ENCODE measurements at regions not wholly inside any gene's neighbourhood (a gene's known extent, or its start where the extent isn't known, plus 50 kb on each side); places are given as distances from the start of the nearest gene placed in this dataset.
"Not testable (repeated sequence)": the region's sequence is repeated elsewhere in the genome, so short reads cannot be mapped to it uniquely, and the experiment has no call there.

GRCh38 chr2:122338000-122338399, 582.5 kb downstream of the TSN start:
- DNase-seq (ENCODE audit: low read depth, low spot score): no peak
- peak; percentile 26 for TF ChIP-seq CTCF (conservative IDR thresholded peaks at IDR 0.05)
- H3K27ac Mint-ChIP-seq (ENCODE audit: unreplicated experiment): no peak overlapping the region

GRCh38 chr2:122340246-122340645, 584.8 kb downstream of the TSN start:
- Mint-ChIP-seq H3K4me1 (no peaks in the 10 kb centered on the region), H3K4me3 (no peak overlapping the region), H3K27me3 (ENCODE audit: low read depth) (no peaks in the 10 kb centered on the region), H3K9me3 (peaks cover 2% of the 10 kb centered on the region), H3K27ac (ENCODE audit: unreplicated experiment) (no peak overlapping the region), H3K36me3 (ENCODE audit: low read depth) (peaks cover 2% of the 10 kb centered on the region)
- TF ChIP-seq CTCF (conservative IDR thresholded peaks at IDR 0.05): no peak
- DNase-seq (ENCODE audit: low read depth, low spot score): no peak

More at GRCh38 chr2:122338000-122338399, 582.5 kb downstream of the TSN start:
- Mint-ChIP-seq H3K27me3 (ENCODE audit: low read depth) (no peaks in the 10 kb centered on the region), H3K4me1 (no peaks in the 10 kb centered on the region), H3K36me3 (ENCODE audit: low read depth) (no peaks in the 10 kb centered on the region), H3K4me3 (no peak overlapping the region), H3K9me3 (no peaks in the 10 kb centered on the region)

GRCh38 chr2:122341007-122341406, 585.6 kb downstream of the TSN start:
- Mint-ChIP-seq H3K4me3 (no peak overlapping the region), H3K4me1 (no peaks in the 10 kb centered on the region), H3K27ac (ENCODE audit: unreplicated experiment) (no peak overlapping the region), H3K9me3 (peaks cover 4% of the 10 kb centered on the region), H3K27me3 (ENCODE audit: low read depth) (no peaks in the 10 kb centered on the region), H3K36me3 (ENCODE audit: low read depth) (peaks cover 4% of the 10 kb centered on the region)
- no peak for TF ChIP-seq CTCF (conservative IDR thresholded peaks at IDR 0.05)
- no peak for DNase-seq (ENCODE audit: low read depth, low spot score)

- not testable (repeated sequence) for H3K9me3 Mint-ChIP-seq; DNase-seq (ENCODE audit: low read depth, low spot score); H3K36me3 Mint-ChIP-seq (ENCODE audit: low read depth); H3K4me3 Mint-ChIP-seq; H3K27ac Mint-ChIP-seq (ENCODE audit: unreplicated experiment); H3K4me1 Mint-ChIP-seq; H3K27me3 Mint-ChIP-seq (ENCODE audit: low read depth)
These were observed 596.7 kb downstream of the TSN start for GRCh38 chr2:122352151-122352550.

- H3K9me3 Mint-ChIP-seq: peaks cover 6% of the 10 kb centered on the region
- TF ChIP-seq CTCF (conservative IDR thresholded peaks at IDR 0.05): no peak
- no peaks in the 10 kb centered on the region for H3K4me1 Mint-ChIP-seq
- no peak overlapping the region for H3K27ac Mint-ChIP-seq (ENCODE audit: unreplicated experiment)
- no peaks in the 10 kb centered on the region for H3K27me3 Mint-ChIP-seq (ENCODE audit: low read depth)
- no peak overlapping the region for H3K4me3 Mint-ChIP-seq
- no peaks in the 10 kb centered on the region for H3K36me3 Mint-ChIP-seq (ENCODE audit: low read depth)
- no peak for DNase-seq (ENCODE audit: low read depth, low spot score)
These were observed 602.5 kb downstream of the TSN start for GRCh38 chr2:122357998-122358397.

GRCh38 chr2:122358729-122359128, 603.3 kb downstream of the TSN start:
- Mint-ChIP-seq H3K27ac (ENCODE audit: unreplicated experiment) (no peak overlapping the region), H3K4me1 (no peaks in the 10 kb centered on the region), H3K36me3 (ENCODE audit: low read depth) (no peaks in the 10 kb centered on the region), H3K27me3 (ENCODE audit: low read depth) (no peaks in the 10 kb centered on the region), H3K9me3 (peaks cover 6% of the 10 kb centered on the region), H3K4me3 (no peak overlapping the region)
- no peak for DNase-seq (ENCODE audit: low read depth, low spot score)
- no peak for TF ChIP-seq CTCF (conservative IDR thresholded peaks at IDR 0.05)

Data from neural crest cell (in vitro differentiated cells).